NT2/D1 (cell line): ENCODE measurements at regions not wholly inside any gene's neighbourhood (a gene's known extent, or its start where the extent isn't known, plus 50 kb on each side); places are given as distances from the start of the nearest gene placed in this dataset.

ENCODE experiments used
- DNase-seq: peaks from one replicate; pipeline ENCODE4 v3.0.0-alpha.2; 2011; ENCODE audit warnings: low read depth, low spot score
- H3K27me3 ChIP-seq: 2 replicates; pipeline ENCODE4 v1.6.0; 2011; ENCODE audit warnings: mild to moderate bottlenecking; ENCODE audit not compliant: insufficient read length, insufficient read depth
- H3K36me3 ChIP-seq: 2 replicates; pipeline ENCODE4 v1.6.1; 2011; ENCODE audit warnings: mild to moderate bottlenecking, low read length, mixed read lengths; ENCODE audit not compliant: insufficient read depth, insufficient read length
- H3K4me1 ChIP-seq: 2 replicates; pipeline ENCODE4 v1.5.1; 2011; ENCODE audit not compliant: insufficient read depth, insufficient read length
- H3K4me3 ChIP-seq: 2 replicates; pipeline ENCODE4 v1.5.1; 2011; ENCODE audit warnings: low read depth; ENCODE audit not compliant: insufficient read length
- H3K9ac ChIP-seq: 2 replicates; pipeline ENCODE4 v1.6.0; 2011; ENCODE audit warnings: low read depth; ENCODE audit not compliant: insufficient read length
- H3K9me3 ChIP-seq: 2 replicates; pipeline ENCODE4 v1.5.1; 2011; ENCODE audit warnings: mild to moderate bottlenecking, low read length; ENCODE audit not compliant: insufficient read depth
- SUZ12 ChIP-seq: IDR thresholded peaks from 2 replicates; pipeline ENCODE4 v1.6.1; 2011; ENCODE audit not compliant: insufficient read length, insufficient read depth; ENCODE audit errors: extremely low read depth
- YY1 ChIP-seq: IDR thresholded peaks from 2 replicates; pipeline ENCODE4 v1.6.1; 2011; ENCODE audit not compliant: insufficient read length, insufficient read depth
- ZNF274 ChIP-seq: IDR thresholded peaks from 2 replicates; pipeline ENCODE4 v1.6.1; 2011; ENCODE audit warnings: mild to moderate bottlenecking, low read depth, low read length

DNA sequence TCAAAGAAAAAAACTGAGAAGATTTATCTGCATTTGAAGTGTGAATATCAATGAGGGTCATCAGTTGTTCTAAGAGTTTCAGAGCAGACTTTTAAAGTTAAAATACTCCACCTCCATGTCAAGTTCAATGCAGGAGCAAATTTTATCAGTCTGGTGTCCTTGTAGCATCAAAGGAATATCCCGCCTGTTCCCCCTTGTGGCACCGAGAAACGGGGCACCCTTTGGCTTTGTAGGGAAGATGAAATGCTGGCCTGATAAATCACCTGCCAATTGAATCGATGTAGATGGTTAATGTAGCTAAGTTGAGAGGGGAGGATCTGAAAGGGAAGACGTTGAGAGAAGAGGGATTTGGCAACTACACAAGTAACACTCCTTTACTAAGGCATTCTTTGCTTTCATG lies 714.5 kb downstream of the EFNA5 start:
- TF ChIP-seq ZNF274 = no peak
- no peak for TF ChIP-seq SUZ12
- no peak for TF ChIP-seq YY1
- Histone ChIP-seq H3K4me3 (no peak overlapping the region), H3K27me3 (no peaks in the 10 kb centered on the region), H3K9me3 (no peaks in the 10 kb centered on the region), H3K4me1 (no peaks in the 10 kb centered on the region), H3K36me3 (no peaks in the 10 kb centered on the region), H3K9ac (no peak overlapping the region)
- no peak for DNase-seq

DNA sequence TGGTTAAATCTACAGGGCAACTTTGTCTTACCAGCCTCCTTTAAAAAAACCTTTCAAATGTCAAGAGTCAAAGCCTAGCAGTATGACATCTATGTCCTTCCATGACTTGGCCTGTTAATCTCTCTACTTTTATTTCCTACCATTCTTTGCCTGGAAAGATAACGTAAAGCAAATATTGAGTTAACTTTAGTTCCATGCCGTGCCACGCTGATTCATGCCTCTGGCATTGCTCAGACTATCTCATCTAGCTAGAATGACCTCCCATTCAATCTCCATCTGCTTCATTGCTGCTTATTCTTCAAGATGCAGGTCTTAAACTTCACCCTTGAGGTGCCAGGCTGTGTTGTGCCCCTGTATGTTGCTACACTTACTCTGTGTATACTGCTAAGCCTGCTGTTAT lies 729.8 kb downstream of the EFNA5 start:
- TF ChIP-seq ZNF274 (no peak), YY1 (no peak), SUZ12 (no peak)

DNA sequence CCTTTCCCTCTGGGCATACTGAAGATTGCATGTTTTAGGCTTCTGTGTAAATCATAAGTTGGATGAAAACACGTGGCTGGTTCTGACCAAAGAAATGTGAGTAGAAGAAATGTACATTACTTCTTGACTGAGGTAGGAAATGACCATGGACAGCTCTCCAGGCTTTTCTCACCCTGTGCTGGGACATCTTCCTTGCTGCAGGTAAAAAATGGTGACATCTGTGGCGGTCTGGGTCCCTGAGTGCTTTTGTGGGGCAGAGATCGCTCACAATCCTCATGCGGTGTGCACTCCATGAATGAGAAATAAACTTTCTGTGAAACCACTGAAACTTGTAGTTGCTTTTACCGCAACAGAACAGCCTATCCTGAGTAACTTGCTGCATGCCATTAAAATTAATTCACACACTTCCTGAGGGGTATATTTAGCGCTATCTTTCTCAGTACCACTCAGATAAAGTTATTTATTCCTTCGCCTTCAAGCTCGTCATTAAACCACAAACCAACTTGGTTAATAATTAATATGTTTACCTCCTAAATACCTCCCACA lies 730.4 kb downstream of the EFNA5 start:
- no peaks in the 10 kb centered on the region for H3K4me1 ChIP-seq
- H3K36me3 ChIP-seq = no peaks in the 10 kb centered on the region
- H3K27me3 ChIP-seq = no peaks in the 10 kb centered on the region
- no peak overlapping the region for H3K4me3 ChIP-seq
- H3K9ac ChIP-seq = no peak overlapping the region
- H3K9me3 ChIP-seq = no peaks in the 10 kb centered on the region
- no peak for DNase-seq
- TF ChIP-seq ZNF274 (no peak), YY1 (no peak)

More for the DNA sequence above, 729.8 kb downstream of the EFNA5 start:
- H3K36me3 ChIP-seq = no peaks in the 10 kb centered on the region
- no peak for DNase-seq
- no peak overlapping the region for H3K9ac ChIP-seq
- no peaks in the 10 kb centered on the region for H3K27me3 ChIP-seq
- H3K9me3 ChIP-seq = no peaks in the 10 kb centered on the region
- H3K4me1 ChIP-seq = no peaks in the 10 kb centered on the region
- no peak overlapping the region for H3K4me3 ChIP-seq

DNA sequence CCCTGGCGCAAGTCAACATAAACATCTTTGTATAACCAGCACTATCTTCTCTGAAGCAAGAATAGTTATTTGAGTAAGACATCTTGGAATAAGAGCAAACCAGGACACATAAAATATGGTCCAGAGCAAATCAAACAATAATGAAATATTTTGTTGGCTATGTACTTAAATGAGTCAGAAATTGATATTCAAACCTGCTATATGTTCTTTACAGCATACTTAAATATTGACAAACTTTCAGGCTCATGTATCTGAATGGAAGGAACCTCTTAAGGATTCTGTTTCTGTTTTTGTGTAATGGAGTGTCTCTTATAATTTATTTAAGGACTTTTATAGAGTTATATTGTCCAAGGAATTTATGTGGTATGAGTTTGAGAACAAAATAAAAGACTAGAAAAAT lies 747.3 kb downstream of the EFNA5 start:
- Histone ChIP-seq H3K9me3 (no peaks in the 10 kb centered on the region), H3K27me3 (no peaks in the 10 kb centered on the region), H3K4me3 (no peak overlapping the region), H3K36me3 (no peaks in the 10 kb centered on the region), H3K9ac (no peak overlapping the region), H3K4me1 (no peaks in the 10 kb centered on the region)
- DNase-seq = no peak
- TF ChIP-seq SUZ12 (no peak), ZNF274 (no peak), YY1 (no peak)

DNA sequence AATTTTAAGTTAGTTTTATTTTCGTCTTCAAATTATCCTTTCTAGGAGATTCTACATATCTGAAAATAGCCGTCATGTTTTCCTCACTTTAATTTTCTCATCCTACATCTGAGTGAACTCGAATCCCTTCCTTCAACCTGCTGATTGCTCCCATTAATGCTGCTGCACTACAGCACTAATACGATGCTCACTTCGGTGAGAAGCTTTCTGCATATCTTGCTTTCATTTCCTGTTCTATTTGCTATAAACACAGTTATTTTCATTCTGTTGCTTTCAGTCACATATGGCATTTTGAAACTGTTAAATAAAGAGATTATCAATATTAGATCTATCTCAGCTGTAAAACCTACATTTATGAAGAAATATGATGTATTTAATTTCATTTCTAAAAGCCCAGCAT lies 749.2 kb downstream of the EFNA5 start:
- H3K4me1 ChIP-seq = no peaks in the 10 kb centered on the region
- DNase-seq = no peak
- no peaks in the 10 kb centered on the region for H3K36me3 ChIP-seq
- no peak for TF ChIP-seq YY1
- TF ChIP-seq SUZ12 = no peak
- no peak for TF ChIP-seq ZNF274
- H3K9ac ChIP-seq = no peak overlapping the region
- H3K9me3 ChIP-seq = no peaks in the 10 kb centered on the region; the same call in 1 of the 2 replicates
- H3K27me3 ChIP-seq = no peaks in the 10 kb centered on the region
- H3K4me3 ChIP-seq = no peak overlapping the region

DNA sequence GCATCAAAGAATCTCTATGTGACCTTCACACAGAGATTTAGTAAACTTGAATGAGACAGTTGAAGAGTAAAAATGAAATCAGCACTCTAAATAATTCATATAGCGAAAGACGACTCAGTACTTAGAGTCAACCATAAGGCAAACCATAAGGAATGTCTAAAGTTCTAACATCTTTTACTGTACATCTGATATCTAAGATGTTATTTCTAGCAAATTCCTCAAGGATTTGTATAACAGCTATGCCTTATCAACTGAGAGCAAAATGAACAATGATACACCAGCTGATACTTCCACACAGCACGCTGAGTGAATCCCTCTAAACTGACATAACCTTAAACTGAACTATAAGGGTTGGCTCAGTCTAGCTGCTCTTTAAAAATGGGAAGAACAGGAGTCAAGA lies 760.3 kb downstream of the EFNA5 start:
- Histone ChIP-seq H3K36me3 (no peaks in the 10 kb centered on the region), H3K9me3 (no peaks in the 10 kb centered on the region), H3K9ac (no peak overlapping the region), H3K27me3 (no peaks in the 10 kb centered on the region), H3K4me3 (no peak overlapping the region), H3K4me1 (no peaks in the 10 kb centered on the region)
- no peak for TF ChIP-seq YY1
- TF ChIP-seq ZNF274 = no peak
- no peak for TF ChIP-seq SUZ12
- no peak for DNase-seq

DNA sequence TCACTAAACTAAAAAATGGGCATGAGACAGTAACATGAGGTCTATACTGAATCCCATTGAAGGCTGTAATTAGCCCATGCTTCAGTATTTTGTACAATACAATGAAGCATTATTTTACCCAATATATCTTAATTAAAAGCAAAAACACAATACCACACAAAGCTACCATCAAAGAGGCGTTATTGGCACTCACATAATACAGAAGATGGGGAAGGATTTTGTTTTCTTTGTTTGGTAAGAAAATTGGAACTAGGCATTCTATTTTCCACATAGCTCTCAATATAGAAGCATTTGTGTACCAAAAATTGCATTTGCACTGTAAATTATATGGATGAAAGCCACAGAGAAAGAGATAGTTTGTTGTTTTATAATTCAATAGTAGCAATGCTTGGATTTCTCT lies 761.0 kb downstream of the EFNA5 start:
- no peaks in the 10 kb centered on the region for H3K36me3 ChIP-seq
- no peaks in the 10 kb centered on the region for H3K27me3 ChIP-seq
- no peak overlapping the region for H3K9ac ChIP-seq
- TF ChIP-seq YY1 (no peak), ZNF274 (no peak)
- no peak for DNase-seq
- no peaks in the 10 kb centered on the region for H3K9me3 ChIP-seq
- no peaks in the 10 kb centered on the region for H3K4me1 ChIP-seq
- H3K4me3 ChIP-seq = no peak overlapping the region

DNA sequence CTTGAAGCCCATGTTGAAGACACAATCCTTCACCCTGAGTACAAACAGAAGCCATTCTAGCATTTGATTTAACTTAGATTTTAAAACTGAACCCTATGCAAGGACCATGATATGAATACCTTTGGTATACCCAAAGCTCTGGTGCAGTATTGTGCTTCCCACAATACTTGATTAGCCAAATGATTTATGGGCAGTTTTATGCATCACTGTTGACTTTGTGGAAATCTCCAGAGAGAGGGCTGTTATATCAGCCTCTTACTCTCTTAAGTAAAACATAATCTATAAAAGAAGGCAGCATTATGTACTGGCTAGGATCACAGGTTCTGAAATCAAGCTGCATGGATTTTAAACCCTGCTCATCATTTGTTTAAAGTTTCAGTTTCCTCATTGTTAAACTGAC lies 762.8 kb downstream of the EFNA5 start:
- Histone ChIP-seq H3K36me3 (no peaks in the 10 kb centered on the region), H3K27me3 (no peaks in the 10 kb centered on the region), H3K4me1 (no peaks in the 10 kb centered on the region), H3K9me3 (no peaks in the 10 kb centered on the region), H3K9ac (no peak overlapping the region), H3K4me3 (no peak overlapping the region)
- TF ChIP-seq ZNF274 (no peak), YY1 (no peak), SUZ12 (no peak)
- no peak for DNase-seq
